NCI-H446 treated with DMSO at 0.1 percent for 48 hours (cell line): ENCODE measurements at regions not wholly inside any gene's neighbourhood (a gene's known extent, or its start where the extent isn't known, plus 50 kb on each side); places are given as distances from the start of the nearest gene placed in this dataset.

ENCODE experiments used
- DNase-seq: peaks from one replicate; lab custom pipeline; 2025; lab: John Stamatoyannopoulos, UW

DNA sequence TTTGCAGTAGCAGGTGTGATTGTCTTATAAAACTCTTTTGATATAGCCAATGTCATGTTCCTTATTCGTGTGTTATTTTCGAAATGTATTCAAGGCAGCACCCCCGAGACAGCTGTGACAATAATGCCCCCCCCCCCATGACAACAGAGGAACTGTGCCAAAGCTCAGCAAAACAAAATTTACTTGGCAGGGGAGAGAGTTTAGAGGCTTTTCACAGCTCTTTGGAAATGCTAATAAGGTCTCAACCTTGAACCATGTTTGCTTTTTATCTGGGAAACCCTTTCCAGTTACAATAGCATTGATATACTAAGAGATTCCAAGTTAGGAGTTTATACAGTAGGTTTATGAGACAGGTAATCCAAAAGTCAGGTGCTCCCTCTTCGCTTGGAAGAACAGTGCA is 56.4 kb upstream of the USP44 start:
- DNase-seq, result peak; percentile 19

DNA sequence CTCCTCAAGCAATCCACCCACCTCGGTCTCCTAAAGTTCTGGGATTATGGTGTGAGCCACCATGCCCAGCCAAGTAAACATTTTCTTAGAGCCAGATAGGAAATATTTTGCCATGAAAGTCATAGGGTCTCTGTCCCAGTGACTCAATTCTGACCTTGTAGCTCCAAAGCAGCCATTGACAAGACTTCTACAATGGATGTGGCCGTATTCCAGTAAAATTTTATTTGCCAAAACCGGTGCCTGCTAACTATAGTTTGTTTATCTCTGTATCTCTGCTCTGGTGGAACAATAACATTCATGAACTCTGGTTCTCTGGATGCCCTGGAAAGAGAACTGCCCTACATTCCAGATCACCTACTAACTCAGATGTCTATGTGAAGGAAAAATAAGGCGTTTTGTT is 54.6 kb upstream of the USP44 start:
- no peak for DNase-seq

DNA sequence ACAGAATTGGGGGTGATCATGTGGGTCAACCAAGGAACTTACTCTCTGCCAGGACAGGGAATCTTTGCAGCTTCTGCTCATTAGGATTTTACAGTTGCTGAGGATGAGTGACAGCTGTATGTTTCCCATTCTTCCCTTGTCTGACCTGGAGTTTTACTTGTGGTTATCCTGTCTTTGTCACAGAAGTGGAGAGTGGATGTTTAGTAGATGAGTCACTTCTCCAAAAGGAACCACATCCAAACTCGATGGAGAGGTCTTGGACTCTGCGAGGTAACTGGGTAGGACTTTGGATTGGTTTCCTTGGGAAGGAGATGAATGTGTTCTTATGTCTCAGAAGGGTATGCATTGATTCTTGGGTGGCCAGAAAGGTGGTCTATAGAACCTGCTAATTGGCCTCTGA is 53.8 kb upstream of the USP44 start:
- no peak for DNase-seq

DNA sequence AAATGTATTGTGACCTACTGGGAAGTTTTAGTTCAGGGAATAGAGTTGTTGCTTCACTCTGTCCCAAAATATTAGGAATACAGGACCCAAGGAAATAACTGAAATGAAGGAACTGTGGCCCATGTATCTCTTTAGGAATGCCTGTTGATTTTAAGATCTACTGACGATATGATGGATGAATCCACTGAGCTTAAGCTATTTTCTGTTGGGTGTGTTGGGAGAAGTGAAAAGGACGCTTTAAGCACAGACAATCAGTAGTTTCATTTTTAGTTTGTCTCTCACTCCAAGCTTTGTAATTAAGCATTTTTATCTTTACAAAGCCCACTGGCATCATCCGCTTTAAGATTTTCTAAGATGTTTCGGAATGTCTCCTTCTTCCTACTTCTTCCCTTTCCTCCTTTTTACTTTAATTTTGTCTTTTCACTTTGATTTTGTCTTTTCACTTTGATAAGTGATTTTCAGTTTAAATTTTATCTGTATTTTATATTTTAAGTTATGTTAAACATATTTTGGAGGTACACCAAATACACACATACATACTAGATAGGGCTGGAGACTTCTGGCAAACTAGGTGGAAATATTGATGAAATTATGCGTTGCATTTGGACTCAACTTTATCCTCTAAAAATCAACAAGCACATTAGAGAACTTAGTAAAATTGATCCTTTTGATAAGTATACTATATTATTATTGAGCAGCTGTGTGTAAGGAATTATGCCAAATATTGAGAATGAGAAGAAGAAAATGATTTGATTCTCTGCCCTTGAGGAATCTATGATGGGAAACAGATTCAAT is 52.3 kb upstream of the USP44 start:
- no peak for DNase-seq

GRCh38 chr12:95601091-95601961 is 50.0 kb upstream of the USP44 start:
- DNase-seq, result peak; percentile 68
